ENCODE measurements at regions not wholly inside any gene's neighbourhood (a gene's known extent, or its start where the extent isn't known, plus 50 kb on each side); places are given as distances from the start of the nearest gene placed in this dataset.

- no peak for DNase-seq (ENCODE audit: low read depth, low spot score)
- no peak overlapping the region for H3K27ac ChIP-seq
Observed at GRCh38 chr13:40197049-40197448, 469.4 kb downstream of the FOXO1 start.

DNA sequence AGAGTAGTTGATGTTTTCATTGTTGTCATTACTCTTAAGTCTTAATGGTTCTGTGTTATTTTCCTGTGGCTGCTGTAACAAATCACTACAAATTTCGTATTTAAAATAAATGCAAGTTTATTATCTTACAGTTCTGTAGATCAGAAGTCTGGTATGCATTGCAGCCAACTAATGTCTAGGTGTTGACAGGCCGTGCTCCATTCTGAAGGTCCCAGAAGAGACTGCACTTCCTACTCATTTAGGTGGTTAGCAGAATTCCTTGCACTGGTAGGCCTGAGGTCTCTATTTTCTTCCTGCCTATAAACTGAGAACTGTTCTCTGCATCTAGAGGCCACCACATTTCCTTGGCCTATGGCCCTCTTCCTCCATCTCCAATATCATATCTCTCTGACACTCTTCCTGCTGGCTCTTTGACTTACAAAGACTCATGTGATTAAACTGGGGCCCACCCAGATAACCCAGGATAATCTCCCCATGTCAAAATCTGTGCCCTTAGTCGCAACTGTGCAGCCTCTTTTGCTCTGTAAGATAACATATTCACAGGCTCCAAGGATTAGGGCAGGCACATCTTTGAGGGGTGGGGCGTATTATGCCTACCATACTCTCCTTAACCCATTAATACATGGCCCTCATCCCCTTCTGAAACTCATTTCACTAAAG, 468.4 kb downstream of the FOXO1 start:
- H3K27ac ChIP-seq, result no peak overlapping the region
- no peak for DNase-seq (ENCODE audit: low read depth, low spot score)

GRCh38 chr13:40200273-40200978, 466.0 kb downstream of the FOXO1 start:
- no peak overlapping the region for H3K27ac ChIP-seq
- DNase-seq (ENCODE audit: low read depth, low spot score), result no peak

- H3K27ac ChIP-seq, result no peak overlapping the region
- no peak for DNase-seq (ENCODE audit: low read depth, low spot score)
Observed at GRCh38 chr13:40204246-40204645, 462.2 kb downstream of the FOXO1 start.

- DNase-seq (ENCODE audit: low read depth, low spot score), result no peak
Observed at GRCh38 chr13:40205771-40206240, 460.6 kb downstream of the FOXO1 start.

GRCh38 chr13:40206241-40207000, 460.0 kb downstream of the FOXO1 start:
- peak; percentile 97 for DNase-seq (ENCODE audit: low read depth, low spot score)

More at GRCh38 chr13:40205771-40206240, 460.6 kb downstream of the FOXO1 start:
- peak overlapping the region; percentile 85 for H3K27ac ChIP-seq

DNA sequence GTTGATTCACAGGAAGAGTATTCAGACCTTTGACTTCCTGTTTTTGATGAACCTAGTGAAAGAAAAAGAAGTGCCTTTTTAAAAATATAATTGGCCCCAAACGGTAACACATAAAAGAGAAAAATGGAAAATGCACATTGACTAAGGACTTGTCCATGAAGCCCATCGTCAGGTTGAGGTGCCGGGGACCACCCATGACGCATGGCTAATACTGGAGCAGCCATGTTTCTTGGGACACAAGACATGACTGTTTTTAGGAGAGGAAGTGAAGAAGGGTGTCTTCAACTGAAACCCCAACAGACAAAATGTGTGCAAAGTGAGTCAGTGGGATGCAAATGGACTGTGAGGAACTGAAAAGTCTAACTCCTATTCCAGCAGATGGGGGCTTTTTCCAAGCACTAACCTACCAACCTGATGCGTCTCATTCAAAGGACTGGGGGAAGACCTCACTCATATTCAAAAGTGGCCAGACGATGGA, 459.4 kb downstream of the FOXO1 start:
- DNase-seq (ENCODE audit: low read depth, low spot score), result no peak
- H3K27ac ChIP-seq, result peak overlapping the region; percentile 85

More at GRCh38 chr13:40206241-40207000, 460.0 kb downstream of the FOXO1 start:
- H3K27ac ChIP-seq, result peak overlapping the region; percentile 85

DNA sequence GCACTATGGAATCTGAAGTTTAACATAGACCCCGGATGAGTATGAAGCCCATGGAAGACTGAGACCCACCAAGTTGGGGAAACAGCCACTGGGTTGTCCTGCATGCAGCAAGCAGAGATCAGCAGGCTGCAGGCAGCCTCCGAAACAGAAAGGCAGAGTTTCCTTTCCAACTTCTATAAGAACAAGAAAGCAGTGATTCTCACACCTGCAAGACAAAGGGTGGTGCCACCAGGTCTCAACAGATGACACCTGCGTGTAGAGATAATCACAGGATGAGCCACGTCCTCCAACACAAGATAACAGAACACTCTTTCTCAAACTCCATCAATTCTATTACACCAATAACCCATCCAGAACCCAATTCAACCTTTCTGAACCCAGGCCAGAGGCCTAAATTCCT, 457.9 kb downstream of the FOXO1 start:
- no peak for DNase-seq (ENCODE audit: low read depth, low spot score)
- no peak overlapping the region for H3K27ac ChIP-seq

- DNase-seq (ENCODE audit: low read depth, low spot score), result no peak
- no peak overlapping the region for H3K27ac ChIP-seq
Observed at GRCh38 chr13:40210865-40211585, 455.4 kb downstream of the FOXO1 start.

DNA sequence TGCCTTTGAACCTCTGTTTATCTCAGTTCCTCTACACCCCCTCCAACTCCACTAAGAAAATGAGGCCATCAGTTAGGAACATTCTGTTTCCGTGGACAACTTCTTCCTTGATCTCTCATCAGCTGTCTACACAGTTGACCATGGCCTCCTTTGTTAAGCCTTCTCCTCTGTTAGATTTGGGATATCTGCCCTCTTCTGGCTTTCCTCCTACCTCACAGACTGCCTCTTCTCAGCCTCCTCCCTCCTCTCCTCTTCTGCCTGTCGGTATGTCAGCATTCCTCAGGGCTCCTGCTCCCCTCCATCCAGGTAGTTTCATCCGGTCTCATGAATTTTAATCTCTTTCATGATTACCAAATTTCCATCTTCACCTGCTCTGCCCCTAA, 454.9 kb downstream of the FOXO1 start:
- no peak overlapping the region for H3K27ac ChIP-seq
- DNase-seq (ENCODE audit: low read depth, low spot score), result no peak

DNA sequence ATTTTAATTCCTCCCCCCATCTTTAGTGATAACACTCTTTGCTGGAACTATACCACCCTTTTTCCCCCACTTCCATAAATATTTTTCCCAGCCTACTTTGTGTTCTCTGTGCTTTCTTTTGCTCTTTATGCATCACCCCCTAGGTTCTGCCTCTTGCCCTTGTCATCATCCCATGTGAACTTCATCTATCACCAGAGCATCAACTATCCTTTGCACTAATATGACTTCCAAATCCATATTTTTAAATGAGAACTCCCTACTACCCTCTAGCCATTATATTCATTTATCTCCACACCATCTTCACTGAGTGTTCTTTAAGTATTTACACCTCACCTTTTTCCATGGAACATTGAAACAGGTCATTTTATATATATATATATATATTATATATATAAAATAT, 452.7 kb downstream of the FOXO1 start:
- H3K27ac ChIP-seq, result no peak overlapping the region
- no peak for DNase-seq (ENCODE audit: low read depth, low spot score)

DNA sequence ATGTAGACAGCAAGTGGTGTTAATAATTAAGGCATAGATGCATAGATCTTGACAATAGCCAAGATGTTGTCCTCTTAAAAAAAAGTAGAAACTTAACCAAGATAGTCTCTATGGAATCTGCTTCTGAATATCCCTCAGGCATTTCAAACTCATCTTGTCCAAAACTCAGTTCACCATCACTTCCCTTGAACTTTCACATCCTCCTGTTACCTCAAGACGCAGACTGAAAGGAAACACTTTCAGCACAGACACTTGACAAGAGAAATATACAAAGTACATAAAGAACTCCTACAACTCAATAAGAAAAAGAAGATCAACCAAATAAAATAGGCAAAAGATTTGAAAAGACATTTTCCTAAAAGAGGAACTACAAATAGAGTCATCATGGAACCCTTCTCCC, 451.1 kb downstream of the FOXO1 start:
- no peak overlapping the region for H3K27ac ChIP-seq
- no peak for DNase-seq (ENCODE audit: low read depth, low spot score)

DNA sequence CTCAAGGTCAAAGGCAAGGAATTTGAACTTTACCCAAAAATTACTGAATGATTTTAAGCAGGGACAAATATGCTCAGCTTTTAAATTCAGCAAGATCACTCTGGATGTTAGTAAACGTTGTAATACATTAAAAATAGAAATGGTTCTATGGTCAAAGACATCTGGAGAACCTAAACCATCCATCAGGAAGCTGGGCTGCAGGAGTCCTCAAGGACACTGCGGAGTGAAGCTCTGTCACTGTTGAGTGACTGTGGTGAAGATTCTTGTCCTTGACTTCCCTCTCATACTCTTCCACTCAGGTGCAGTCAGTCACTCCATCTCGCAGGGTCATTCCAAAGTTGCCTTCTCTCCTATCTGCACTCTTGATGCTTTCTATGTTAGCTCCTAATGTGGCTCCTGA, 450.7 kb downstream of the FOXO1 start:
- DNase-seq (ENCODE audit: low read depth, low spot score), result no peak
- no peak overlapping the region for H3K27ac ChIP-seq

DNA sequence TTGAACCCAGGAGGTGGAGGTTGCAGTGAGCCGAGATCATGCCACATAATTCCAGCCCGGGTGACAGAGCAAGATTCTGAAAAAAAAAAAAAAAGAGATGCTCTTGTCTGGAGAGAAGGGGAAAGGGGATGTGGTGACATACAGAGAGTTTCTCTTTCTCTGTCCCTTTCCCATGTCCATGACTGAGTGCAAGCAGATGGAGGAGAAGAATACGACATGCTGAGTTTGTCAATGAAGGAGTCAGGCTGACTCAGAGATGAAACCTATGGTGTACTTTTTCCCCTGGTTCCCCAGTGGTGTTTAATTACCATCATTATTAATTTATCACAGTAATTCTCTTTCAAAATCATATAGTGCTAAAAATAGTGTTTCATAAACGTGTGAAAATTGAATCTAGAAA, 448.8 kb downstream of the FOXO1 start:
- DNase-seq (ENCODE audit: low read depth, low spot score), result no peak
- H3K27ac ChIP-seq, result no peak overlapping the region

GRCh38 chr13:40220299-40220935, 446.0 kb downstream of the FOXO1 start:
- no peak overlapping the region for H3K27ac ChIP-seq
- no peak for DNase-seq (ENCODE audit: low read depth, low spot score)

GRCh38 chr13:40221131-40221459, 445.3 kb downstream of the FOXO1 start:
- DNase-seq (ENCODE audit: low read depth, low spot score), result no peak
- H3K27ac ChIP-seq, result no peak overlapping the region

DNA sequence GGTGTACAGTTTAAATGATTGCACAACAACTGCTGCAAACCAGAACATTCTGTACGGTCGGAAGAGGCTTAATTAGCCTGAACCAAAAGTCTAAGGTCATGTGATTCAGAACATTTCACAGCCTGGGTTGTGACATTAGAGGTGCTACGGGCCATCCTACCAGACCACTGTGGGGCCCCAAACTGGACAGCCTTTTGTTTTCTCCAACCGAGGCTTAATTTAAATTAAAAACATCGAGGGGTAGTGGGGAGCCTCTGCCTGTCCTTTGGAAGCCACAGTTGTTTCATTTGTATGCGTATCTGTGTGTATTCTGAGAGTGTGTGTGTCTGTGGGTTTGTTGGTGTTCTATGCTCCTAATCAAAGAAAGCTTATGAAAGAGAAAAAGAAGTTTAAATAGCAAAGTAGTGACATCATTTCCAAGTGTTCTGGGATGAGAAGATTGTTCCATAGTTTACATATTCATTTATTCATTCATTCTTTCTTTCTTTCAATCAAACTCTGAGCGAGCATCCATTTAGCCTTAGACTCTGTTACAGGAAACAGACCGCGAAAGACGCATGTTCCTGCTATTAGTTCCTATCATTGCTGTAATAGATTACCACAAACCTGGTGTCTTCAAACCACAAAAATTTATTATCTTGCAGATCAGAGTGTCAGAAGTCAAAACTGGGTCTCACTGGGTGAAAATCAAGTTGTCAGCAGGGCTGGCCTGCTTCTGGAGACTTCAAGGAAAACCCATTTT, 444.8 kb downstream of the FOXO1 start:
- DNase-seq (ENCODE audit: low read depth, low spot score), result no peak
- H3K27ac ChIP-seq, result no peak overlapping the region

GRCh38 chr13:40223585-40223984, 442.9 kb downstream of the FOXO1 start:
- no peak for DNase-seq (ENCODE audit: low read depth, low spot score)
- no peak overlapping the region for H3K27ac ChIP-seq

DNA sequence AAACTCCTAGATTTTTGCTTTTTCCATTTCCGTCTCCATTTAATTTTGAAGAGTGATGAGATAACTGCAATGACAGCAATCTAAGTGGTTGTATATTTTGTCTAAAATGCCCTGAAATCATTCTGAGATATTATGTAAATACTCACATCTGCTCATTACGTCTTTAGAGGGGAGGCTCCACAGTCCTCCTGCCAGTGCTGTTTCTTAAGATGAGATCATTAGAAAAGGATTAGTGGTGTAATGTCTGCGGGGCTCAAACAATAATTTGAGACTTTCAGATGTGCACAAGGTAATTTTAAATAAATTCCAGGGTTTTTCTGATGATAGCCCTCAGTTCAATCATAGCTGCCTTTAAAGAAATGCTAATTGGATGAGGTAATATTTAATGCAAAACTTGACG, 437.9 kb downstream of the FOXO1 start:
- no peak overlapping the region for H3K27ac ChIP-seq
- DNase-seq (ENCODE audit: low read depth, low spot score), result no peak
